ENCODE measurements at regions not wholly inside any gene's neighbourhood (a gene's known extent, or its start where the extent isn't known, plus 50 kb on each side); places are given as distances from the start of the nearest gene placed in this dataset.
A peak's percentile ranks its signal among the peaks of the same experiment; 100 is the strongest.

DNA sequence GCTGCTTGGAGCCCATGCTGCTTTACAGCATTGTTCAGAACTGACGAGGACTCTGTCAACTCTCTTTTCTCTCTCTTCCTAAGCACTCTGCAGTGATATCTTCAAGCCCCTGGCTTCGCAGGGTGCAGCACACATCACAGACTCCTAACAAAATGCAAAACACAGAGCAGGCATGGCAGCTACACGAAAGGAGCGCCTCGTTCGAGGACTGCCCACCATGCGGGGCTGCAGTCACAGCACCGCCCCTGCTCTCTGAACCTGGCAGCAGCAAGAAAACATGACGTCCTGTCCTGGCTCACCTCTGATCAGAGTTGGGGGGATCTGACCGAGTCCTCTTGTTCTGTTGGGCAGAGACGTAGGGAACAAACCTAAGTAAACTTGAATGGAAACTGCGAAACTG is 281.7 kb downstream of the CDH26 start:
- H3K4me3 ChIP-seq (ENCODE audit: control insufficient read depth, low read depth, low read length), result no peak overlapping the region
- no peak for DNase-seq (ENCODE audit: low read depth)
- TF ChIP-seq, protein P1, sequence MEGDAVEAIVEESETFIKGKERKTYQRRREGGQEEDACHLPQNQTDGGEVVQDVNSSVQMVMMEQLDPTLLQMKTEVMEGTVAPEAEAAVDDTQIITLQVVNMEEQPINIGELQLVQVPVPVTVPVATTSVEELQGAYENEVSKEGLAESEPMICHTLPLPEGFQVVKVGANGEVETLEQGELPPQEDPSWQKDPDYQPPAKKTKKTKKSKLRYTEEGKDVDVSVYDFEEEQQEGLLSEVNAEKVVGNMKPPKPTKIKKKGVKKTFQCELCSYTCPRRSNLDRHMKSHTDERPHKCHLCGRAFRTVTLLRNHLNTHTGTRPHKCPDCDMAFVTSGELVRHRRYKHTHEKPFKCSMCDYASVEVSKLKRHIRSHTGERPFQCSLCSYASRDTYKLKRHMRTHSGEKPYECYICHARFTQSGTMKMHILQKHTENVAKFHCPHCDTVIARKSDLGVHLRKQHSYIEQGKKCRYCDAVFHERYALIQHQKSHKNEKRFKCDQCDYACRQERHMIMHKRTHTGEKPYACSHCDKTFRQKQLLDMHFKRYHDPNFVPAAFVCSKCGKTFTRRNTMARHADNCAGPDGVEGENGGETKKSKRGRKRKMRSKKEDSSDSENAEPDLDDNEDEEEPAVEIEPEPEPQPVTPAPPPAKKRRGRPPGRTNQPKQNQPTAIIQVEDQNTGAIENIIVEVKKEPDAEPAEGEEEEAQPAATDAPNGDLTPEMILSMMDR (conservative IDR thresholded peaks at IDR 0.05; ENCODE audit: control insufficient read depth, insufficient read depth, low read depth, low read length), result no peak

GRCh38 chr20:60240415-60240814 is 282.2 kb downstream of the CDH26 start:
- no peak overlapping the region for H3K4me3 ChIP-seq (ENCODE audit: control insufficient read depth, low read depth, low read length)
- TF ChIP-seq, protein P1 (conservative IDR thresholded peaks at IDR 0.05; ENCODE audit: control insufficient read depth, insufficient read depth, low read depth, low read length), result no peak

GRCh38 chr20:60240986-60241385 is 282.8 kb downstream of the CDH26 start:
- DNase-seq (ENCODE audit: low read depth), result no peak
- H3K4me3 ChIP-seq (ENCODE audit: control insufficient read depth, low read depth, low read length), result no peak overlapping the region
- TF ChIP-seq, protein P1 (conservative IDR thresholded peaks at IDR 0.05; ENCODE audit: control insufficient read depth, insufficient read depth, low read depth, low read length), result no peak

More at GRCh38 chr20:60240415-60240814, 282.2 kb downstream of the CDH26 start:
- DNase-seq (ENCODE audit: low read depth), result no peak

GRCh38 chr20:60242836-60243505 is 284.7 kb downstream of the CDH26 start:
- peak; percentile 40 for DNase-seq (ENCODE audit: low read depth)
- TF ChIP-seq, protein P1 (conservative IDR thresholded peaks at IDR 0.05; ENCODE audit: control insufficient read depth, insufficient read depth, low read depth, low read length), result no peak
- H3K4me3 ChIP-seq (ENCODE audit: control insufficient read depth, low read depth, low read length), result no peak overlapping the region

DNA sequence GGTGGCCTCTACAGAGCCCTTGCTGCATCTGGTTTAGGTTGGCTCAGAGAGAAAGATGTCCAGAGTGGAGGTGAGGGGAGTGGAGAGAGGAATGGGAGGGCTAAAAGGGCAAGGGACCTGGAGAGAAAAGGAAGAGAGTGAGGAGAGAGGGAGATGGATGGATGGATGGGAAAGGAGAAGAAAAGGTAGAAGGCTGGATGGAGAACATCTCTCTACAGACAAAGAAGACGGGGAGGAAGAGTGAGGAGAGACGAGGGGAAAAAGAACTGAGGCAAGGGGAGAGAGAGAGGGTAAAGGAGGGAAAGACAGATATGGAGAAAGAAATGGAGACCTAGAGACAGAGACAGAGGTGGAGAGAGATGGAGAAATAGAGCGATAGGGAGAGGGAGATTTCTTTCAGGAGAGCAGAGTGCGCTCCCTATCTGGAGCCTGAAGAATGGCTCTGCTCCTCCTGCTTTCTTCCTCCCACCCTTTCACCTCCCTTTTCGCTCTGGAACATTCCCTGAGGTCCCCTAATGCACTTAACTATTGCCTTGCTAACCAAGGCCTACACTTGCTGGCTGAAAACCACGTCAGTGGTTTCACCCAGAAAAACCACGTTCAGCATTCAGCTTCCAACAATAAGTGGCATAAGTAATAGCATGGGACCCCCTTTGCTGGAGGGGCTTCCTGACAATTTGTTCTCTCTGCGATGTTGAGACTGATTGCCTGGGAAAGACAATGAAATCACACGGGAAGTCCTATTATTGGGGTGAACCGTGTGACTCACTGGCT is 286.3 kb downstream of the CDH26 start:
- no peak overlapping the region for H3K4me3 ChIP-seq (ENCODE audit: control insufficient read depth, low read depth, low read length)
- TF ChIP-seq, protein P1 (conservative IDR thresholded peaks at IDR 0.05; ENCODE audit: control insufficient read depth, insufficient read depth, low read depth, low read length), result no peak
- no peak for DNase-seq (ENCODE audit: low read depth)

DNA sequence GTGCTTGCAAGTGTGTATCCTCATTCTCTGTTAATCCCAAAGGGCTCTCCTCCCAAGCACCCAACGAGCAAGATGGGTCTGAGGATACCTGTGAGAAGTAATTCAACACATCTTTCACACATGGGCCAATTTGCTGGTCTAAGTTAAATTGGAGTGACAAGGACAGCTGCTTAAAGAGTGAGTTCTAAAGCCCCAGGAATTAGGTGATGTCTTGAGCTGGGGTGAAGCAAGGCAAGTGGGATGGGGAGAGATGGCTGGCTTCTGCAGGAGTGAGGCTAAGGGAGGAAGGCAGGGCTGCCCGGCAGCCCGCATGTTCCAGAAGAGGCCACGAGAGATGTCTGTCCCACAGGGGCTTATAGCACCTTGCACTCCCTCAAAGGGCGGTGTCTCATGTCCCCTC is 288.5 kb downstream of the CDH26 start:
- TF ChIP-seq, protein P1 (conservative IDR thresholded peaks at IDR 0.05; ENCODE audit: control insufficient read depth, insufficient read depth, low read depth, low read length), result no peak
- no peak overlapping the region for H3K4me3 ChIP-seq (ENCODE audit: control insufficient read depth, low read depth, low read length)
- no peak for DNase-seq (ENCODE audit: low read depth)

Data from fibroblast of mammary gland (primary cell).